HPDE6-E6E7 (cell line): ENCODE measurements at regions not wholly inside any gene's neighbourhood (a gene's known extent, or its start where the extent isn't known, plus 50 kb on each side); places are given as distances from the start of the nearest gene placed in this dataset.
A peak's percentile ranks its signal among the peaks of the same experiment; 100 is the strongest.
"Not testable (repeated sequence)": the region's sequence is repeated elsewhere in the genome, so short reads cannot be mapped to it uniquely, and the experiment has no call there.

Experiments
- DNase-seq: peaks from one replicate; pipeline ENCODE4 v3.0.0; 2011; ENCODE audit warnings: missing footprints; ENCODE audit errors: extremely low spot score

GRCh38 chr14:21760360-21760759 is 86.7 kb upstream of the OR4E1 start:
- not testable (repeated sequence) for DNase-seq

- no peak for DNase-seq
These were observed 75.8 kb upstream of the OR4E1 start for GRCh38 chr14:21749306-21749868.

GRCh38 chr14:21748869-21749303 is 75.3 kb upstream of the OR4E1 start:
- DNase-seq, result no peak

- DNase-seq, result no peak
These were observed 62.2 kb upstream of the OR4E1 start for GRCh38 chr14:21735639-21736307.

GRCh38 chr14:21735200-21735599 is 61.6 kb upstream of the OR4E1 start:
- no peak for DNase-seq

- peak; percentile 19 for DNase-seq
These were observed 60.9 kb upstream of the OR4E1 start for GRCh38 chr14:21734457-21735074.

GRCh38 chr14:21729703-21730233 is 56.1 kb upstream of the OR4E1 start:
- DNase-seq, result no peak

- no peak for DNase-seq
These were observed 51.6 kb upstream of the OR4E1 start for GRCh38 chr14:21725250-21725649.

GRCh38 chr14:21724090-21724973 is 50.7 kb upstream of the OR4E1 start:
- DNase-seq, result no peak

- no peak for DNase-seq
These were observed 49.9 kb upstream of the OR4E1 start for GRCh38 chr14:21723431-21724045.
